GM19452 (cell line): ENCODE measurements at regions not wholly inside any gene's neighbourhood (a gene's known extent, or its start where the extent isn't known, plus 50 kb on each side); places are given as distances from the start of the nearest gene placed in this dataset.

Experiments used
- ATAC-seq: cut with Tn5 transposase; IDR thresholded peaks from one replicate; pipeline ENCODE4 v1.9.1; 2021; ENCODE audit not compliant: unreplicated experiment

- no peak for ATAC-seq
Measured at GRCh38 chr10:31586723-31587638, 268.0 kb downstream of the ZEB1 start.

GRCh38 chr10:31584876-31585275 is 265.9 kb downstream of the ZEB1 start:
- no peak for ATAC-seq

GRCh38 chr10:31584098-31584631 is 265.1 kb downstream of the ZEB1 start:
- no peak for ATAC-seq

- ATAC-seq, result no peak
Measured at GRCh38 chr10:31583293-31583692, 264.3 kb downstream of the ZEB1 start.

- ATAC-seq, result no peak
Measured at GRCh38 chr10:31582365-31583052, 263.5 kb downstream of the ZEB1 start.

- ATAC-seq, result no peak
Measured at GRCh38 chr10:31581741-31582323, 262.8 kb downstream of the ZEB1 start.

DNA sequence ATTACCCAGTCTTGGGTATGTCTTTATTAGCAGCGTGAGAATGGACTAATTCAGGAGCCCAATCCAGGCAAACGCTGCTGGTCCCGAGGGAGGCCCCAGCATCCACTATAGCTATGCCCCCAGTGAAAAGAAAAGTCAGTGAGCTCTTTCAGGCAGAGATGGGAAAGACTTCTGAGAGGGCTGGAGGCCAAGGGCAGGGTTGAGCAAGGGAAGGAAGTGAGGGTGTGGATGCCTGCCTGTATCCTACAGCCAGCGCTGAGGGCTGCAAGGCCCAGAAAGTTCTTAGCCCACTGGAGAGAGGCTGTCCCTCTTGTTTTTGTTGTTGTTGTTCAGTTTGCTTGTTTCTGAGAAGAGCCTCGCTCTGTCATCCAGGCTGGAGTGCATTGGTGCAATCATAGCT is 261.6 kb downstream of the ZEB1 start:
- no peak for ATAC-seq
